ENCODE measurements at regions not wholly inside any gene's neighbourhood (a gene's known extent, or its start where the extent isn't known, plus 50 kb on each side); places are given as distances from the start of the nearest gene placed in this dataset.
"Not testable (repeated sequence)": the region's sequence is repeated elsewhere in the genome, so short reads cannot be mapped to it uniquely, and the experiment has no call there.

- Histone ChIP-seq H3K27ac (ENCODE audit: insufficient read depth, low read depth, low read length, poor library complexity, severe bottlenecking) (no peak overlapping the region), H3K27me3 (ENCODE audit: control insufficient read depth, insufficient read depth, low read length, poor library complexity, severe bottlenecking) (no peaks in the 10 kb centered on the region), H3K9me3 (ENCODE audit: control insufficient read depth, low read length) (no peaks in the 10 kb centered on the region), H3K4me3 (ENCODE audit: insufficient read depth, low read depth, low read length) (no peak overlapping the region), H3K4me1 (ENCODE audit: control insufficient read depth, insufficient read depth, low read length) (no peaks in the 10 kb centered on the region), H3K36me3 (ENCODE audit: control insufficient read depth, insufficient read depth, low read length) (no peaks in the 10 kb centered on the region)
- WGBS, 2 experiments = 86% methylated on average over 1 of the region's 1 CpG
Observed at GRCh38 chr6:137313211-137313610, 94.0 kb upstream of the IFNGR1 start.

- no peaks in the 10 kb centered on the region for H3K36me3 ChIP-seq (ENCODE audit: control insufficient read depth, insufficient read depth, low read length)
- no peak overlapping the region for H3K4me3 ChIP-seq (ENCODE audit: insufficient read depth, low read depth, low read length)
- 80 to 91% methylated on average over 1 of the region's 1 CpG for WGBS, 2 experiments
- H3K9me3 ChIP-seq (ENCODE audit: control insufficient read depth, low read length) = no peaks in the 10 kb centered on the region
- no peaks in the 10 kb centered on the region for H3K4me1 ChIP-seq (ENCODE audit: control insufficient read depth, insufficient read depth, low read length)
- no peaks in the 10 kb centered on the region for H3K27me3 ChIP-seq (ENCODE audit: control insufficient read depth, insufficient read depth, low read length, poor library complexity, severe bottlenecking)
- H3K27ac ChIP-seq (ENCODE audit: insufficient read depth, low read depth, low read length, poor library complexity, severe bottlenecking) = no peak overlapping the region
Observed at GRCh38 chr6:137311940-137312339, 92.8 kb upstream of the IFNGR1 start.

GRCh38 chr6:137309078-137309762, 90.0 kb upstream of the IFNGR1 start:
- Histone ChIP-seq H3K4me3 (ENCODE audit: insufficient read depth, low read depth, low read length) (no peak overlapping the region), H3K36me3 (ENCODE audit: control insufficient read depth, insufficient read depth, low read length) (no peaks in the 10 kb centered on the region), H3K27me3 (ENCODE audit: control insufficient read depth, insufficient read depth, low read length, poor library complexity, severe bottlenecking) (no peaks in the 10 kb centered on the region), H3K27ac (ENCODE audit: insufficient read depth, low read depth, low read length, poor library complexity, severe bottlenecking) (no peak overlapping the region), H3K9me3 (ENCODE audit: control insufficient read depth, low read length) (no peaks in the 10 kb centered on the region), H3K4me1 (ENCODE audit: control insufficient read depth, insufficient read depth, low read length) (no peaks in the 10 kb centered on the region)
- 54 to 70% methylated on average over 5 to 6 of the region's 6 CpGs for WGBS, 2 experiments

GRCh38 chr6:137307163-137307854, 88.1 kb upstream of the IFNGR1 start:
- Histone ChIP-seq H3K27me3 (ENCODE audit: control insufficient read depth, insufficient read depth, low read length, poor library complexity, severe bottlenecking) (no peaks in the 10 kb centered on the region), H3K9me3 (ENCODE audit: control insufficient read depth, low read length) (no peaks in the 10 kb centered on the region), H3K27ac (ENCODE audit: insufficient read depth, low read depth, low read length, poor library complexity, severe bottlenecking) (no peak overlapping the region), H3K4me1 (ENCODE audit: control insufficient read depth, insufficient read depth, low read length) (no peaks in the 10 kb centered on the region), H3K4me3 (ENCODE audit: insufficient read depth, low read depth, low read length) (no peak overlapping the region), H3K36me3 (ENCODE audit: control insufficient read depth, insufficient read depth, low read length) (no peaks in the 10 kb centered on the region)
- 77 to 88% methylated on average over 7 to 8 of the region's 8 CpGs for WGBS, 2 experiments

GRCh38 chr6:137305691-137306090, 86.5 kb upstream of the IFNGR1 start:
- 96 to 100% methylated on average over 1 to 2 of the region's 2 CpGs for WGBS, 2 experiments
- no peaks in the 10 kb centered on the region for H3K9me3 ChIP-seq (ENCODE audit: control insufficient read depth, low read length)
- no peaks in the 10 kb centered on the region for H3K27me3 ChIP-seq (ENCODE audit: control insufficient read depth, insufficient read depth, low read length, poor library complexity, severe bottlenecking)
- H3K27ac ChIP-seq (ENCODE audit: insufficient read depth, low read depth, low read length, poor library complexity, severe bottlenecking) = no peak overlapping the region
- no peak overlapping the region for H3K4me3 ChIP-seq (ENCODE audit: insufficient read depth, low read depth, low read length)
- H3K36me3 ChIP-seq (ENCODE audit: control insufficient read depth, insufficient read depth, low read length) = no peaks in the 10 kb centered on the region
- no peaks in the 10 kb centered on the region for H3K4me1 ChIP-seq (ENCODE audit: control insufficient read depth, insufficient read depth, low read length)

GRCh38 chr6:137304020-137304780, 85.0 kb upstream of the IFNGR1 start:
- H3K27me3 ChIP-seq (ENCODE audit: control insufficient read depth, insufficient read depth, low read length, poor library complexity, severe bottlenecking) = peaks cover under 1% of the 10 kb centered on the region
- H3K36me3 ChIP-seq (ENCODE audit: control insufficient read depth, insufficient read depth, low read length) = no peaks in the 10 kb centered on the region
- H3K4me1 ChIP-seq (ENCODE audit: control insufficient read depth, insufficient read depth, low read length) = no peaks in the 10 kb centered on the region
- H3K9me3 ChIP-seq (ENCODE audit: control insufficient read depth, low read length) = no peaks in the 10 kb centered on the region
- WGBS, 2 experiments = 94 to 98% methylated on average over 4 of the region's 4 CpGs
- no peak overlapping the region for H3K4me3 ChIP-seq (ENCODE audit: insufficient read depth, low read depth, low read length)
- no peak overlapping the region for H3K27ac ChIP-seq (ENCODE audit: insufficient read depth, low read depth, low read length, poor library complexity, severe bottlenecking)

- Histone ChIP-seq H3K36me3 (ENCODE audit: control insufficient read depth, insufficient read depth, low read length) (no peaks in the 10 kb centered on the region), H3K9me3 (ENCODE audit: control insufficient read depth, low read length) (no peaks in the 10 kb centered on the region), H3K27me3 (ENCODE audit: control insufficient read depth, insufficient read depth, low read length, poor library complexity, severe bottlenecking) (peaks cover 8% of the 10 kb centered on the region), H3K27ac (ENCODE audit: insufficient read depth, low read depth, low read length, poor library complexity, severe bottlenecking) (no peak overlapping the region), H3K4me3 (ENCODE audit: insufficient read depth, low read depth, low read length) (no peak overlapping the region), H3K4me1 (ENCODE audit: control insufficient read depth, insufficient read depth, low read length) (no peaks in the 10 kb centered on the region)
- 93 to 100% methylated on average over 2 of the region's 2 CpGs for WGBS, 2 experiments
Observed at GRCh38 chr6:137303441-137303840, 84.3 kb upstream of the IFNGR1 start.

GRCh38 chr6:137299681-137300080, 80.5 kb upstream of the IFNGR1 start:
- Histone ChIP-seq H3K4me1 (ENCODE audit: control insufficient read depth, insufficient read depth, low read length) (no peaks in the 10 kb centered on the region), H3K9me3 (ENCODE audit: control insufficient read depth, low read length) (no peaks in the 10 kb centered on the region), H3K36me3 (ENCODE audit: control insufficient read depth, insufficient read depth, low read length) (no peaks in the 10 kb centered on the region), H3K27ac (ENCODE audit: insufficient read depth, low read depth, low read length, poor library complexity, severe bottlenecking) (no peak overlapping the region), H3K4me3 (ENCODE audit: insufficient read depth, low read depth, low read length) (no peak overlapping the region), H3K27me3 (ENCODE audit: control insufficient read depth, insufficient read depth, low read length, poor library complexity, severe bottlenecking) (peaks cover 14% of the 10 kb centered on the region)
- WGBS, 2 experiments = 89 to 93% methylated on average over 3 of the region's 3 CpGs

GRCh38 chr6:137297887-137298286, 78.7 kb upstream of the IFNGR1 start:
- Histone ChIP-seq H3K4me3 (ENCODE audit: insufficient read depth, low read depth, low read length) (no peak overlapping the region), H3K27me3 (ENCODE audit: control insufficient read depth, insufficient read depth, low read length, poor library complexity, severe bottlenecking) (peaks cover 14% of the 10 kb centered on the region), H3K27ac (ENCODE audit: insufficient read depth, low read depth, low read length, poor library complexity, severe bottlenecking) (no peak overlapping the region), H3K36me3 (ENCODE audit: control insufficient read depth, insufficient read depth, low read length) (no peaks in the 10 kb centered on the region), H3K4me1 (ENCODE audit: control insufficient read depth, insufficient read depth, low read length) (no peaks in the 10 kb centered on the region), H3K9me3 (ENCODE audit: control insufficient read depth, low read length) (no peaks in the 10 kb centered on the region)
- WGBS, 2 experiments = 2 to 3% methylated on average over 5 of the region's 5 CpGs

GRCh38 chr6:137292326-137292725, 73.1 kb upstream of the IFNGR1 start:
- H3K27ac ChIP-seq (ENCODE audit: insufficient read depth, low read depth, low read length, poor library complexity, severe bottlenecking); H3K27me3 ChIP-seq (ENCODE audit: control insufficient read depth, insufficient read depth, low read length, poor library complexity, severe bottlenecking); H3K4me1 ChIP-seq (ENCODE audit: control insufficient read depth, insufficient read depth, low read length); H3K9me3 ChIP-seq (ENCODE audit: control insufficient read depth, low read length); H3K36me3 ChIP-seq (ENCODE audit: control insufficient read depth, insufficient read depth, low read length); H3K4me3 ChIP-seq (ENCODE audit: insufficient read depth, low read depth, low read length): not testable (repeated sequence)
- whole genome bisulfite sequencing, 2 experiments = 89 to 90% methylated on average over 3 of the region's 3 CpGs
